K562 (cell line): ENCODE measurements at regions not wholly inside any gene's neighbourhood (a gene's known extent, or its start where the extent isn't known, plus 50 kb on each side); places are given as distances from the start of the nearest gene placed in this dataset.

Experiments used
- ATAC-seq: fragments of 200-7000 bp; cut with Tn5 transposase; 3 replicates; pipeline ENCODE4 v1.9.1; 2020; ENCODE audit warnings: moderate library complexity
- BruUV-seq: library from RNA; stranded (reverse); fragments of 400-500 nt; replicated peaks from 2 replicates; lab custom pipeline; 2021; lab: Mats Ljungman, UMichigan
- CTCF ChIA-PET: fragments of 300-600 bp; formaldehyde crosslinking; extraction: SDS; loops from one replicate; lab custom pipeline; 2021; ENCODE audit warnings: low intra/inter-chr PET ratio; lab: Yijun Ruan, JAX
- POLR2A ChIA-PET: fragments of 300-600, 350-650 bp; sonication (Branson Sonifier 250); formaldehyde crosslinking; extraction: SDS; loops from one replicate; lab custom pipeline; 2021; ENCODE audit warnings: antibody characterized with exemption, inconsistent platforms; lab: Yijun Ruan, JAX
- DNase-seq, 4 experiments: peaks; one replicate each; pipeline versions ENCODE4 v3.0.0 to v3.0.0-alpha.2; 2011 to 2018; ENCODE audit warnings: low spot score in 3 of 4, mixed read lengths in 3 of 4; ENCODE audit errors: extremely low read depth in 1 of 4
- FAIRE-seq: peaks from 2 replicates; lab custom pipeline; 2011; peaks lifted over from hg19 to GRCh38; lab: Jason Lieb, UNC
- H2AFZ ChIP-seq: 2 replicates; pipeline ENCODE4 v1.6.0; 2011; ENCODE audit warnings: low read depth, low read length, control low read depth, inconsistent platforms
- H3K27ac ChIP-seq: fragments of 200-600 bp; 3 replicates; pipeline ENCODE4 v1.8.0; 2011; ENCODE audit warnings: low read depth, mild to moderate bottlenecking, control low read depth, inconsistent platforms, low read length, moderate library complexity, mixed read lengths; ENCODE audit errors: extremely low read depth
- H3K27me3 ChIP-seq, 2 experiments: fragments of 300-600 bp in 1 of 2; 2 replicates in 1 of 2; 3 replicates in 1 of 2; pipeline versions ENCODE4 v1.6.0 to v1.8.0; 2011; ENCODE audit warnings: inconsistent platforms in 2 of 2, low read length in 2 of 2, mild to moderate bottlenecking in 1 of 2, mixed read lengths in 1 of 2, moderate library complexity in 1 of 2; ENCODE audit not compliant: control insufficient read depth in 2 of 2, insufficient read depth in 2 of 2
- H3K36me3 ChIP-seq: fragments of 300-600 bp; 3 replicates; pipeline ENCODE4 v1.8.0; 2011; ENCODE audit warnings: mild to moderate bottlenecking, low read length, inconsistent platforms; ENCODE audit not compliant: control insufficient read depth, insufficient read depth
- H3K4me1 ChIP-seq, 2 experiments: fragments of 200-600 bp in 1 of 2; replicated peaks in 1 of 2; 2 replicates in 1 of 2; 3 replicates in 1 of 2; pipeline versions ENCODE4 v1.5.1 to v1.8.0; 2011; ENCODE audit warnings: inconsistent platforms in 2 of 2, low read length in 2 of 2, mild to moderate bottlenecking in 1 of 2, mixed read lengths in 1 of 2, moderate library complexity in 1 of 2; ENCODE audit not compliant: control insufficient read depth in 2 of 2, insufficient read depth in 2 of 2
- H3K4me2 ChIP-seq: 2 replicates; pipeline ENCODE4 v1.6.1; 2011; ENCODE audit warnings: low read length, control low read depth, inconsistent platforms, mixed read lengths; ENCODE audit not compliant: insufficient read depth
- H3K4me3 ChIP-seq: fragments of 200-600 bp; sonication (generic), shearing (Covaris generic); 2 replicates; pipeline ENCODE4 v1.5.1; 2016; ENCODE audit warnings: control low read depth, inconsistent platforms
- H3K79me2 ChIP-seq: fragments of 200-600 bp; 3 replicates; pipeline ENCODE4 v1.8.0; 2011; ENCODE audit warnings: low read length, inconsistent platforms; ENCODE audit not compliant: control insufficient read depth, insufficient read depth
- H3K9ac ChIP-seq, 2 experiments: 2 replicates each; pipeline versions ENCODE4 v1.6.0 to v1.6.1; 2011; ENCODE audit warnings: low read depth in 2 of 2, low read length in 2 of 2, control low read depth in 1 of 2, inconsistent platforms in 1 of 2, mild to moderate bottlenecking in 1 of 2, mixed read lengths in 1 of 2; ENCODE audit not compliant: insufficient read depth in 1 of 2
- H3K9me1 ChIP-seq: one replicate; pipeline ENCODE4 v1.6.0; 2011; ENCODE audit warnings: inconsistent platforms, mild to moderate bottlenecking, low read length, moderate library complexity; ENCODE audit not compliant: control insufficient read depth, insufficient read depth
- H3K9me3 ChIP-seq: replicated peaks from 2 replicates; pipeline ENCODE4 v1.5.1; 2011; ENCODE audit warnings: low read depth, low read length, inconsistent platforms; ENCODE audit not compliant: control insufficient read depth, insufficient read depth
- H4K20me1 ChIP-seq: replicated peaks from 2 replicates; pipeline ENCODE4 v1.6.1; 2011; ENCODE audit warnings: low read length, inconsistent platforms, mixed read lengths; ENCODE audit not compliant: control insufficient read depth, insufficient read depth
- CGGBP1 ChIP-seq: fragments of 250-450 bp; sonication (Bioruptor Pico); IDR thresholded peaks from 2 replicates; pipeline ENCODE4 v1.9.0; 2021; ENCODE audit warnings: mild to moderate bottlenecking
- CHD4 ChIP-seq: fragments of 200-600 bp; sonication (generic); IDR thresholded peaks from 3 replicates; pipeline ENCODE4 v1.6.1; 2012; ENCODE audit warnings: low read depth, mild to moderate bottlenecking, mixed read lengths, low read length, inconsistent platforms; ENCODE audit not compliant: insufficient read depth, insufficient replicate concordance, poor library complexity, severe bottlenecking
- EZH2 ChIP-seq: IDR thresholded peaks from 2 replicates; pipeline ENCODE4 v1.6.1; 2012; ENCODE audit warnings: low read depth, mild to moderate bottlenecking, inconsistent platforms, low read length, borderline replicate concordance
- HOMEZ ChIP-seq: fragments of 250-450 bp; sonication (Bioruptor Pico); IDR thresholded peaks from 2 replicates; pipeline ENCODE4 v1.4.0; 2020; ENCODE audit warnings: mild to moderate bottlenecking, moderate library complexity
- KLF13 ChIP-seq: fragments of 450-650 bp; IDR thresholded peaks from 2 replicates; pipeline ENCODE4 v1.6.1; 2016; ENCODE audit warnings: missing genetic modification characterization, low read depth, mild to moderate bottlenecking, missing compliant biosample characterization, moderate library complexity, borderline replicate concordance
- MCM3 ChIP-seq: fragments of 450-650 bp; IDR thresholded peaks from 2 replicates; pipeline ENCODE4 v1.6.1; 2016
- NFRKB ChIP-seq: fragments of 450-650 bp; IDR thresholded peaks from 2 replicates; pipeline ENCODE4 v1.6.1; 2016; ENCODE audit warnings: low read depth
- NONO ChIP-seq, 2 experiments: fragments of 200-400 bp in 1 of 2; fragments of 450-650 bp in 1 of 2; formaldehyde crosslinking in 1 of 2; IDR thresholded peaks; 2 replicates each; pipeline ENCODE4 v1.6.1; 2017; ENCODE audit warnings: low read depth in 2 of 2, mild to moderate bottlenecking in 2 of 2, moderate library complexity in 2 of 2, low read length in 1 of 2
- RBM15 ChIP-seq: fragments of 200-400 bp; formaldehyde crosslinking; IDR thresholded peaks from 2 replicates; pipeline ENCODE4 v1.6.1; 2018; ENCODE audit warnings: mild to moderate bottlenecking, low read length, moderate library complexity; ENCODE audit not compliant: insufficient read depth
- SMAD4 ChIP-seq: fragments of 250-450 bp; sonication (Bioruptor Pico); conservative IDR thresholded peaks from 2 replicates; pipeline ENCODE4 v1.8.0; 2021; ENCODE audit warnings: inconsistent platforms, mild to moderate bottlenecking, moderate library complexity
- TEAD4 ChIP-seq, 2 experiments: sonication (generic) in 1 of 2; formaldehyde crosslinking in 1 of 2; IDR thresholded peaks; 2 replicates each; pipeline versions ENCODE4 v1.6.1 to v1.8.0; 2012 to 2022; ENCODE audit warnings: borderline replicate concordance in 1 of 2, inconsistent platforms in 1 of 2, low read length in 1 of 2, mild to moderate bottlenecking in 1 of 2, missing genetic modification reagents in 1 of 2
- TSC22D4 ChIP-seq: fragments of 450-650 bp; IDR thresholded peaks from 2 replicates; pipeline ENCODE4 v1.6.1; 2016; ENCODE audit warnings: missing genetic modification characterization, missing biosample characterization, control low read depth
- ZBTB9 ChIP-seq: fragments of 450-650 bp; formaldehyde crosslinking; IDR thresholded peaks from 2 replicates; pipeline ENCODE4 v1.4.0; 2020; ENCODE audit warnings: mild to moderate bottlenecking, moderate library complexity
- ZNF253 ChIP-seq: fragments of 250-450 bp; sonication (Bioruptor Pico); conservative IDR thresholded peaks from 2 replicates; pipeline ENCODE4 v1.6.1; 2021; ENCODE audit warnings: mild to moderate bottlenecking
- ZNF740 ChIP-seq, 3 experiments: fragments of 200-800 bp in 1 of 3; sonication (Bioruptor generic) in 1 of 3; sonication (generic) in 1 of 3; formaldehyde crosslinking in 1 of 3; IDR thresholded peaks; 2 replicates each; pipeline versions ENCODE4 v1.6.1 to v1.8.0; 2016 to 2022; ENCODE audit warnings: mild to moderate bottlenecking in 2 of 3, missing compliant biosample characterization in 2 of 3, missing genetic modification characterization in 2 of 3, missing genetic modification reagents in 1 of 3
- WGBS: fragments of 100-300 bp; shearing (Covaris generic); methylation state at CpG from one replicate; pipeline ENCODE4 v1.1.6; 2016; ENCODE audit warnings: low coverage, mixed read lengths; ENCODE audit not compliant: insufficient coverage; ENCODE audit errors: missing lambda C conversion rate; 5-methylcytosine and 5-hydroxymethylcytosine counted together
- in situ Hi-C: fragments of 300-500 bp; cut with MboI; formaldehyde crosslinking; loops from 4 replicates; pipeline ENCODE4 v1.15.0; 2018; ENCODE audit warnings: inconsistent platforms, mixed read lengths
- intact Hi-C: fragments of 100-400 bp; cut with micrococcal nuclease; formaldehyde crosslinking; loops from 2 replicates; pipeline ENCODE4 v1.14.2; 2022

GRCh38 chr6:126976253-126976797, 142.1 kb upstream of the RSPO3 start (continued):
- no peak for TF ChIP-seq HOMEZ

GRCh38 chr6:126983779-126984178, 134.7 kb upstream of the RSPO3 start:
- Histone ChIP-seq H3K79me2 (no peaks in the 10 kb centered on the region), H3K4me2 (no peak overlapping the region), H3K27me3 (no peaks in the 10 kb centered on the region), H2AFZ (no peak overlapping the region), H3K9ac (no peak overlapping the region), H3K9me1 (no peaks in the 10 kb centered on the region), H3K9me3 (no peaks in the 10 kb centered on the region), H3K4me3 (no peak overlapping the region), H4K20me1 (no peaks in the 10 kb centered on the region), H3K4me1 (no peaks in the 10 kb centered on the region), H3K27ac (no peak overlapping the region), H3K36me3 (no peaks in the 10 kb centered on the region)
- in situ Hi-C loops: no loop called here
- ChIA-PET POLR2A (no interaction called here), CTCF (no interaction called here)
- WGBS: 2% methylated on average over 4 of the region's 4 CpGs
- BruUV-seq: no TSS peak
- FAIRE-seq (no peak), ATAC-seq (no peak), DNase-seq (no peak)
- intact Hi-C loops: no loop called here
- TF ChIP-seq TSC22D4 (tag) (no peak), EZH2 (no peak), SMAD4 (CRISPR knock-in tag) (no peak), TEAD4 (IDR thresholded peaks at IDR 0.05; ENCODE audit: low read length) (no peak), TEAD4 (CRISPR knock-in tag; IDR thresholded peaks at IDR 0.05; ENCODE audit: borderline replicate concordance) (no peak), ZBTB9 (CRISPR knock-in tag) (no peak), CGGBP1 (no peak), MCM3 (no peak), NONO (IDR thresholded peaks at IDR 0.05; ENCODE audit: low read depth in 2 of 2, low read length in 1 of 2) (no peak), RBM15 (no peak), ZNF740 (CRISPR knock-in tag; IDR thresholded peaks at IDR 0.05) (no peak), ZNF740 (tag; IDR thresholded peaks at IDR 0.05) (no peak), NFRKB (no peak), ZNF253 (CRISPR knock-in tag) (no peak), CHD4 (no peak), KLF13 (no peak)
